ENCODE measurements at regions not wholly inside any gene's neighbourhood (a gene's known extent, or its start where the extent isn't known, plus 50 kb on each side); places are given as distances from the start of the nearest gene placed in this dataset.

- no peak for DNase-seq (ENCODE audit: low read depth)
Observed at GRCh38 chr20:22504829-22505377, 79.5 kb downstream of the FOXA2 start.

- DNase-seq (ENCODE audit: low read depth), result no peak
Observed at GRCh38 chr20:22503577-22503976, 80.8 kb downstream of the FOXA2 start.

- DNase-seq (ENCODE audit: low read depth), result no peak
Observed at GRCh38 chr20:22502731-22503191, 81.6 kb downstream of the FOXA2 start.

- DNase-seq (ENCODE audit: low read depth), result no peak
Observed at GRCh38 chr20:22501566-22502344, 82.6 kb downstream of the FOXA2 start.

GRCh38 chr20:22501034-22501433 is 83.3 kb downstream of the FOXA2 start:
- no peak for DNase-seq (ENCODE audit: low read depth)

GRCh38 chr20:22499515-22500166 is 84.7 kb downstream of the FOXA2 start:
- no peak for DNase-seq (ENCODE audit: low read depth)

- no peak for DNase-seq (ENCODE audit: low read depth)
Observed at GRCh38 chr20:22496817-22497216, 87.6 kb downstream of the FOXA2 start.

GRCh38 chr20:22495789-22496188 is 88.6 kb downstream of the FOXA2 start:
- DNase-seq (ENCODE audit: low read depth), result no peak

- DNase-seq (ENCODE audit: low read depth), result no peak
Observed at GRCh38 chr20:22495172-22495571, 89.2 kb downstream of the FOXA2 start.

GRCh38 chr20:22492497-22492896 is 91.9 kb downstream of the FOXA2 start:
- no peak for DNase-seq (ENCODE audit: low read depth)

GRCh38 chr20:22491194-22491505 is 93.2 kb downstream of the FOXA2 start:
- DNase-seq (ENCODE audit: low read depth), result no peak

- DNase-seq (ENCODE audit: low read depth), result no peak
Observed at GRCh38 chr20:22490287-22491193, 93.8 kb downstream of the FOXA2 start.

GRCh38 chr20:22489626-22490286 is 94.6 kb downstream of the FOXA2 start:
- no peak for DNase-seq (ENCODE audit: low read depth)

- no peak for DNase-seq (ENCODE audit: low read depth)
Observed at GRCh38 chr20:22480336-22480735, 104.0 kb downstream of the FOXA2 start.

GRCh38 chr20:22475662-22476061 is 108.7 kb downstream of the FOXA2 start:
- DNase-seq (ENCODE audit: low read depth), result no peak

GRCh38 chr20:22474224-22474623 is 110.1 kb downstream of the FOXA2 start:
- no peak for DNase-seq (ENCODE audit: low read depth)

- no peak for DNase-seq (ENCODE audit: low read depth)
Observed at GRCh38 chr20:22473293-22473692, 111.1 kb downstream of the FOXA2 start.

- no peak for DNase-seq (ENCODE audit: low read depth)
Observed at GRCh38 chr20:22472447-22473100, 111.8 kb downstream of the FOXA2 start.

- no peak for DNase-seq (ENCODE audit: low read depth)
Observed at GRCh38 chr20:22471156-22471836, 113.1 kb downstream of the FOXA2 start.

- no peak for DNase-seq (ENCODE audit: low read depth)
Observed at GRCh38 chr20:22470620-22471026, 113.7 kb downstream of the FOXA2 start.

All from stimulated activated CD8-positive, alpha-beta memory T cell treated with anti-CD3 and anti-CD28 coated beads, Interleukin-15, amount 100 ng/mL, for 24 hours (primary cell).